ENCODE measurements at regions not wholly inside any gene's neighbourhood (a gene's known extent, or its start where the extent isn't known, plus 50 kb on each side); places are given as distances from the start of the nearest gene placed in this dataset.
A peak's percentile ranks its signal among the peaks of the same experiment; 100 is the strongest.

DNA sequence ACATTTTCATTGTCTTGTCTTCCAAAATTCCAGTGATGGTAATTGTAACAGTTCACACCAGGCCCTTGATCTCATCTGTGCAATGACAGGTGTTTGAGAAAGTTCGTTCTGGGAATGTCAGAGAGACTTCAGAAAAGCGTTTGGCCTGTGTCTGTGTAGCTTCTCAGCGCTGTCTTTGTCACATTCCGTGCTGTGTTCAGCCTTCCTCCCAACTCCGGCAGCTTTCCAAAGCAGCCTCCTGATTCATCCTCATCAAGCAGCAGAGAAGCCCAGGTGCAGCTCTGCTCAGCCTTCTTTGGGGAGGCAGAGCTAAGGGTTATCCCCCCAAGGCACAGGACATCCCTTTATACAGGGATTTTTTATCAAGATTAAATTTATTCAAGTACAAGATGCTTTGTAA is 494.0 kb upstream of the SUCLG2 start:
- no peak for FAIRE-seq
- H3K4ac ChIP-seq (replicated peaks; ENCODE audit: insufficient read length, low read depth, low read length): no peak overlapping the region
- no peak for DNase-seq (ENCODE audit: low read depth in 1 of 2, low spot score in 2 of 2)
- H3K27ac ChIP-seq (ENCODE audit: low read depth, low read length): no peak overlapping the region
- H3K9ac ChIP-seq (replicated peaks in 1 of 4; ENCODE audit: extremely low read depth in 1 of 4, low read depth in 3 of 4, low read length in 3 of 4): no peak overlapping the region
- H3K4me3 ChIP-seq (ENCODE audit: extremely low read depth in 1 of 4, insufficient read depth in 2 of 4, low read depth in 3 of 4, low read length in 4 of 4): no peak overlapping the region
- CTCF ChIA-PET (ENCODE audit: partially characterized antibody): interaction anchor here (0.6 to 1.3 kb wide), 2 partner anchors 12 to 600 kb away, joined by 3 to 4 read pairs; no protein-coding TSS in a partner anchor
- POLR2A ChIA-PET (ENCODE audit: partially characterized antibody): no interaction called here
- no peaks in the 10 kb centered on the region for H4K20me1 ChIP-seq (replicated peaks in 1 of 2; ENCODE audit: control insufficient read depth in 1 of 2, insufficient read depth in 2 of 2, low read length in 2 of 2)
- H3K36me3 ChIP-seq (ENCODE audit: control insufficient read depth in 2 of 4, insufficient read depth in 4 of 4, low read length in 3 of 4): no peaks in the 10 kb centered on the region
- TF ChIP-seq SIRT6 (IDR thresholded peaks at IDR 0.05; ENCODE audit: low read length): no peak
- H4K8ac ChIP-seq (ENCODE audit: extremely low read depth, insufficient read depth, low read length): no peak overlapping the region
- H2BK5ac ChIP-seq (ENCODE audit: low read depth, low read length): no peak overlapping the region
- no peak overlapping the region for H3K18ac ChIP-seq (ENCODE audit: extremely low read depth, low read length)
- WGBS, 2 experiments (ENCODE audit: extremely low coverage in 1 of 2, insufficient coverage in 1 of 2, insufficient read length in 1 of 2, insufficient replicate concordance in 2 of 2, low coverage in 1 of 2, low lambda C conversion rate in 2 of 2, missing lambda C conversion rate in 1 of 2): 83% methylated on average over 5 of the region's 5 CpGs; no CpG with 5 or more reads in 1 of the 2 experiments
- H2BK20ac ChIP-seq (ENCODE audit: low read length): no peak overlapping the region
- H4K91ac ChIP-seq (replicated peaks; ENCODE audit: insufficient read length, low read length): no peak overlapping the region
- no peak overlapping the region for H3K4me2 ChIP-seq (ENCODE audit: insufficient read depth in 1 of 2, low read depth in 2 of 2, low read length in 2 of 2)
- H2BK15ac ChIP-seq (ENCODE audit: low read length): no peak overlapping the region
- no peak overlapping the region for H2BK12ac ChIP-seq (ENCODE audit: low read depth, low read length)
- H3K79me1 ChIP-seq (ENCODE audit: low read depth, low read length): no peaks in the 10 kb centered on the region
- no peak overlapping the region for H2AK5ac ChIP-seq (ENCODE audit: low read depth, low read length)
- H3K14ac ChIP-seq (ENCODE audit: insufficient read length): no peak overlapping the region
- H3K79me2 ChIP-seq (ENCODE audit: control insufficient read depth in 1 of 2, insufficient read depth in 2 of 2, low read length in 2 of 2): no peaks in the 10 kb centered on the region
- no peaks in the 10 kb centered on the region for H3K9me3 ChIP-seq (ENCODE audit: insufficient read depth in 2 of 2, low read depth in 1 of 2, low read length in 1 of 2)
- H4K5ac ChIP-seq (ENCODE audit: insufficient read length, low read depth, low read length): no peak overlapping the region
- peaks cover 0 to 1% (median 0%) of the 10 kb centered on the region in 4 experiments; a peak in 1 of 7 replicates for H3K27me3 ChIP-seq (replicated peaks in 1 of 4; ENCODE audit: control insufficient read depth in 3 of 4, extremely low read depth in 1 of 4, insufficient read depth in 3 of 4, low read length in 3 of 4)
- no peaks in the 10 kb centered on the region for H3K23me2 ChIP-seq (ENCODE audit: low read depth, low read length)
- no peak overlapping the region for H3K23ac ChIP-seq (ENCODE audit: insufficient read length)
- H2BK120ac ChIP-seq (replicated peaks; ENCODE audit: low read depth, low read length): no peak overlapping the region
- 0 out of 2 replicates have a peak overlapping the region, but pooled peaks have one; percentile 30 for H2AFZ ChIP-seq (ENCODE audit: low read length)
- H3K4me1 ChIP-seq (replicated peaks in 1 of 4; ENCODE audit: control insufficient read depth in 3 of 4, insufficient read depth in 4 of 4, low read length in 3 of 4): no peaks in the 10 kb centered on the region; a peak in 1 of 7 replicates
- H3K56ac ChIP-seq (replicated peaks; ENCODE audit: insufficient read length, low read depth, low read length): no peak overlapping the region
